ENCODE measurements at regions not wholly inside any gene's neighbourhood (a gene's known extent, or its start where the extent isn't known, plus 50 kb on each side); places are given as distances from the start of the nearest gene placed in this dataset.

DNA sequence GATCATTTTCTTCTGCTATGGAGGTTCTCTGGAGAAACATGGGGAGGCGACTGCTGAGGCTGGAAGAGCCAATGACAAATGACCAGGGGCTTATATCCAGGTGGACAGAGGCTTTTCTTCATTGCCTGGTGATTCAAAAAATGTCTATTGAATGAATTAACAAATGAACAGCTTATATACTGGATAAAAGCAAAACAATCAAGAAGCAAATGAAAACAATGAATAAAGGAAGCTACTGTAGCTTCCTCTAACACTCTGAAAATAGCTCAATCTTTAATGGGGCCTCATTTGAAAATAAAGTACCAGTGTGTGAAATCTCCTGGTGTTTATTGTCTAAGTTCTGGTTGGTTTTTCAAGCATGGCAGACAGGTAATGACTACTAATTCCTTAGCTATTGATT, 167.5 kb upstream of the TMTC4 start:
- Mint-ChIP-seq H3K4me1 (peaks cover 12% of the 10 kb centered on the region), H3K27ac (no peak overlapping the region), H3K4me3 (no peak overlapping the region), H3K36me3 (no peaks in the 10 kb centered on the region), H3K27me3 (ENCODE audit: low read depth) (peaks cover 44% of the 10 kb centered on the region), H3K9me3 (no peaks in the 10 kb centered on the region)
- TF ChIP-seq CTCF (IDR thresholded peaks at IDR 0.05; ENCODE audit: unreplicated experiment): no peak
- DNase-seq (ENCODE audit: low spot score in 2 of 2, unreplicated experiment in 2 of 2): no peak

GRCh38 chr13:100838387-100838786, 163.8 kb upstream of the TMTC4 start:
- H3K4me1 Mint-ChIP-seq: peaks cover 2% of the 10 kb centered on the region
- H3K4me3 Mint-ChIP-seq: no peak overlapping the region
- H3K9me3 Mint-ChIP-seq: no peaks in the 10 kb centered on the region
- no peak overlapping the region for H3K27ac Mint-ChIP-seq
- H3K27me3 Mint-ChIP-seq (ENCODE audit: low read depth): peaks cover 46% of the 10 kb centered on the region
- no peak for DNase-seq (ENCODE audit: low spot score in 2 of 2, unreplicated experiment in 2 of 2)
- no peaks in the 10 kb centered on the region for H3K36me3 Mint-ChIP-seq
- TF ChIP-seq CTCF (IDR thresholded peaks at IDR 0.05; ENCODE audit: unreplicated experiment): no peak

- Mint-ChIP-seq H3K36me3 (no peaks in the 10 kb centered on the region), H3K4me3 (no peak overlapping the region), H3K27me3 (ENCODE audit: low read depth) (peaks cover 44% of the 10 kb centered on the region), H3K4me1 (peaks cover 2% of the 10 kb centered on the region), H3K27ac (no peak overlapping the region), H3K9me3 (no peaks in the 10 kb centered on the region)
- DNase-seq (ENCODE audit: low spot score in 2 of 2, unreplicated experiment in 2 of 2): no peak
- TF ChIP-seq CTCF (IDR thresholded peaks at IDR 0.05; ENCODE audit: unreplicated experiment): no peak
These were observed 163.0 kb upstream of the TMTC4 start for GRCh38 chr13:100837631-100838030.

GRCh38 chr13:100836711-100837110, 162.1 kb upstream of the TMTC4 start:
- peaks cover 35% of the 10 kb centered on the region for H3K27me3 Mint-ChIP-seq (ENCODE audit: low read depth)
- no peak overlapping the region for H3K4me3 Mint-ChIP-seq
- no peaks in the 10 kb centered on the region for H3K36me3 Mint-ChIP-seq
- H3K27ac Mint-ChIP-seq: no peak overlapping the region
- H3K9me3 Mint-ChIP-seq: peaks cover 6% of the 10 kb centered on the region
- no peak for DNase-seq (ENCODE audit: low spot score in 2 of 2, unreplicated experiment in 2 of 2)
- peaks cover 2% of the 10 kb centered on the region for H3K4me1 Mint-ChIP-seq
- no peak for TF ChIP-seq CTCF (IDR thresholded peaks at IDR 0.05; ENCODE audit: unreplicated experiment)

DNA sequence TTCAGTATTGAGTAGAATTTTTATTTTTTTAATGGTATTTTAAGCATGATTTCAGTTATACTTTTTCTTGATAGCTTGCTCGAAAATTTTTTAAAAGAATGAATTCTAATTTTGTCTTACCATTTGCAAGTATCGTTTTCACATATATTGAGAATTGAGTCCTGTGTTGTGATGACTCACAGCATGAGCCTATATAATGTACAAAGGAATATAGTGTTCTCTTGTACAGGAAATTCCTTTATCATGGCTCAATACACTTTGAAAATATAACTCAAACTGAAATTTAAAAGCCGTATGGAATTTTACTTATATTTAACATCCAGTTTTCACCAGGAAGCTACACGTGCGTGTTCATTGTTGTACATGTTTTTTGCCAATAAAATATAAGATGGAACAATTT, 161.1 kb upstream of the TMTC4 start:
- Mint-ChIP-seq H3K4me1 (peaks cover 2% of the 10 kb centered on the region), H3K36me3 (no peaks in the 10 kb centered on the region), H3K9me3 (peaks cover 9% of the 10 kb centered on the region), H3K27me3 (ENCODE audit: low read depth) (peaks cover 26% of the 10 kb centered on the region), H3K27ac (no peak overlapping the region), H3K4me3 (no peak overlapping the region)
- no peak for DNase-seq (ENCODE audit: low spot score in 2 of 2, unreplicated experiment in 2 of 2)
- no peak for TF ChIP-seq CTCF (IDR thresholded peaks at IDR 0.05; ENCODE audit: unreplicated experiment)

- Mint-ChIP-seq H3K4me1 (peaks cover 2% of the 10 kb centered on the region), H3K27me3 (ENCODE audit: low read depth) (peaks cover 19% of the 10 kb centered on the region), H3K4me3 (no peak overlapping the region), H3K27ac (no peak overlapping the region), H3K36me3 (no peaks in the 10 kb centered on the region), H3K9me3 (peaks cover 9% of the 10 kb centered on the region)
- TF ChIP-seq CTCF (IDR thresholded peaks at IDR 0.05; ENCODE audit: unreplicated experiment): no peak
- DNase-seq (ENCODE audit: low spot score in 2 of 2, unreplicated experiment in 2 of 2): no peak
These were observed 158.8 kb upstream of the TMTC4 start for GRCh38 chr13:100833427-100833826.

Data from mesothelial cell of epicardium (in vitro differentiated cells).